ENCODE measurements at regions not wholly inside any gene's neighbourhood (a gene's known extent, or its start where the extent isn't known, plus 50 kb on each side); places are given as distances from the start of the nearest gene placed in this dataset.

DNA sequence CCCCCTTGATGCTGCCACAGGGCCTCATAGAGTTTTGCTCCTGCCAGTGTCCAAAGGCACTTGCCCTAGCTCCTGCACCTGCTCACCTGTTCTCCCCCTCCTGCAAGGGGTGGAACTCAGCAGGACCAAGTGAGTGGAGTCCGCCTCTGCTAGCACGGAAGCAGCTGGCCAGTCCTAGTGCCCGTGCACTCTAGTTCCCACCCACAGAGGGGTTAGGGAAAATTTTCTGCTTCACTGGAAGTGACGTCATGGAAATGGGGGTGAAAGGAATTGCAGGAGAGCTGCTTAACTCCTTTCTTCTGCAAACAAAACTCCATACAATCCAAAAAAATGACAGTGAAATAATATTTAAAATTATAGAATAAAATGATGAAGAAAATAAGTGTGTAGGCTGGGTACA, 609.7 kb upstream of the SLITRK1 start:
- no TSS peak for BruUV-seq (replicated peaks)
- DNase-seq = no peak
- H3K27ac ChIP-seq = no peak overlapping the region
- H3K27me3 ChIP-seq (ENCODE audit: insufficient read depth, low read depth) = no peaks in the 10 kb centered on the region
- H3K4me2 ChIP-seq = no peak overlapping the region
- POLR2A ChIA-PET (ENCODE audit: unreplicated experiment) = interaction anchor here (0.6 kb wide), 1 partner anchor 586 kb away, joined by 4 read pairs; no protein-coding TSS in a partner anchor
- no peaks in the 10 kb centered on the region for H3K36me3 ChIP-seq (ENCODE audit: low read depth)
- H3K79me2 ChIP-seq (ENCODE audit: low read depth) = no peaks in the 10 kb centered on the region
- H2AFZ ChIP-seq = no peak overlapping the region
- CTCF ChIA-PET = no interaction called here
- H3K4me1 ChIP-seq (replicated peaks; ENCODE audit: insufficient read depth) = no peaks in the 10 kb centered on the region
- no peak overlapping the region for H3K4me3 ChIP-seq
- H3K9me3 ChIP-seq (ENCODE audit: insufficient read depth, low read depth) = no peaks in the 10 kb centered on the region; the same call in 1 of the 2 replicates
- no peaks in the 10 kb centered on the region; the same call in 1 of the 2 replicates for H3K9me2 ChIP-seq (ENCODE audit: insufficient read depth)
- TF ChIP-seq, protein P1, sequence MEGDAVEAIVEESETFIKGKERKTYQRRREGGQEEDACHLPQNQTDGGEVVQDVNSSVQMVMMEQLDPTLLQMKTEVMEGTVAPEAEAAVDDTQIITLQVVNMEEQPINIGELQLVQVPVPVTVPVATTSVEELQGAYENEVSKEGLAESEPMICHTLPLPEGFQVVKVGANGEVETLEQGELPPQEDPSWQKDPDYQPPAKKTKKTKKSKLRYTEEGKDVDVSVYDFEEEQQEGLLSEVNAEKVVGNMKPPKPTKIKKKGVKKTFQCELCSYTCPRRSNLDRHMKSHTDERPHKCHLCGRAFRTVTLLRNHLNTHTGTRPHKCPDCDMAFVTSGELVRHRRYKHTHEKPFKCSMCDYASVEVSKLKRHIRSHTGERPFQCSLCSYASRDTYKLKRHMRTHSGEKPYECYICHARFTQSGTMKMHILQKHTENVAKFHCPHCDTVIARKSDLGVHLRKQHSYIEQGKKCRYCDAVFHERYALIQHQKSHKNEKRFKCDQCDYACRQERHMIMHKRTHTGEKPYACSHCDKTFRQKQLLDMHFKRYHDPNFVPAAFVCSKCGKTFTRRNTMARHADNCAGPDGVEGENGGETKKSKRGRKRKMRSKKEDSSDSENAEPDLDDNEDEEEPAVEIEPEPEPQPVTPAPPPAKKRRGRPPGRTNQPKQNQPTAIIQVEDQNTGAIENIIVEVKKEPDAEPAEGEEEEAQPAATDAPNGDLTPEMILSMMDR (conservative IDR thresholded peaks at IDR 0.05) = no peak
- no peak for TF ChIP-seq EZH2 (IDR thresholded peaks at IDR 0.05; ENCODE audit: low read depth)
- H3F3A ChIP-seq (ENCODE audit: insufficient read depth, low read depth) = no peaks in the 10 kb centered on the region
- H4K20me1 ChIP-seq (ENCODE audit: insufficient read depth) = no peaks in the 10 kb centered on the region
- intact Hi-C loops (cut with micrococcal nuclease; ENCODE audit: unreplicated experiment) = no loop called here

DNA sequence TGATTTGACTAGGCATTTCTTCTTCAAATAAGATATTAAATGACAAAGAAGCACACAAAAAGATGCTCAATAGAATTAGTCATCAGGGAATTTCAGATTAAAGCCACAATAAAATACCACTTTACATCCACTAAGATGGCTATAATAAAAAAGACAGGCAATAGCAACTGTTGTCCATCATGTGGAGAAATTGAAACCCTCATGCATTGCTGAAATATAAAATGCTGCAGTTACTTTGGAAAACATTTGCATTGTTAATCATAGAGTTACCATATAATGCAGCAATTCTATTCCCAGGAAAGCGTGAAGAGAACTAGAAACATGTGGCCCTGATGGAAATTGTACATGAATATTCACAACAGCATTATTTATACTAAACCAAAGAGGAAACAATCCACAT, 605.5 kb upstream of the SLITRK1 start:
- ChIA-PET POLR2A (ENCODE audit: unreplicated experiment) (no interaction called here), CTCF (no interaction called here)
- H2AFZ ChIP-seq = no peak overlapping the region
- no peaks in the 10 kb centered on the region; the same call in 1 of the 2 replicates for H3K9me3 ChIP-seq (ENCODE audit: insufficient read depth, low read depth)
- no peak overlapping the region for H3K4me2 ChIP-seq
- no TSS peak for BruUV-seq (replicated peaks)
- no peaks in the 10 kb centered on the region for H3K4me1 ChIP-seq (replicated peaks; ENCODE audit: insufficient read depth)
- intact Hi-C loops (cut with micrococcal nuclease; ENCODE audit: unreplicated experiment) = no loop called here
- no peaks in the 10 kb centered on the region for H3K36me3 ChIP-seq (ENCODE audit: low read depth)
- H3K27me3 ChIP-seq (ENCODE audit: insufficient read depth, low read depth) = no peaks in the 10 kb centered on the region
- no peak overlapping the region for H3K4me3 ChIP-seq
- no peaks in the 10 kb centered on the region for H3K79me2 ChIP-seq (ENCODE audit: low read depth)
- H3K9me2 ChIP-seq (ENCODE audit: insufficient read depth) = no peaks in the 10 kb centered on the region; the same call in 1 of the 2 replicates
- no peaks in the 10 kb centered on the region; the same call in 1 of the 2 replicates for H4K20me1 ChIP-seq (ENCODE audit: insufficient read depth)
- H3F3A ChIP-seq (ENCODE audit: insufficient read depth, low read depth) = no peaks in the 10 kb centered on the region
- DNase-seq = no peak
- H3K27ac ChIP-seq = no peak overlapping the region
- TF ChIP-seq, protein P1 (conservative IDR thresholded peaks at IDR 0.05) = no peak

DNA sequence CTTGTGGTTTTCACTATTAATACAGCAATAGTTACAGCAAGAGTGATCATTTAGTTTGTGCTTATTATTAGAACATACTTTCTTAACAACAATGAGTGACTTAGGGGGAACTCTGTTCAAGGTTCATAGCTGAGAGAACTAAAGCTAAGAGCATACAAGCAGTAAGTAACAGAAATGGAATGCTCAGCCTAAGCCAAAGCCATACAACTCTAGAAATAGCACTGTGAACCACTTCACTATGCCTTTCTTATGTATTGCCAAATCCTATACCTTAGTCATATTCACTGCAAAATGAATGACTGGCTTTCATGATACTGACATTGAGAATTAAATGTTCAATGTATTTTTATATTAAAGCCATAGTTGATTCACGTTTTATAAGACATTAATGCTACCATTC, 599.7 kb upstream of the SLITRK1 start:
- DNase-seq = no peak
- Histone ChIP-seq H3K27ac (no peak overlapping the region), H2AFZ (no peak overlapping the region), H3K9me3 (ENCODE audit: insufficient read depth, low read depth) (no peaks in the 10 kb centered on the region), H3K4me1 (replicated peaks; ENCODE audit: insufficient read depth) (no peaks in the 10 kb centered on the region), H3K4me3 (no peak overlapping the region), H3K79me2 (ENCODE audit: low read depth) (no peaks in the 10 kb centered on the region), H3K4me2 (no peak overlapping the region), H3F3A (ENCODE audit: insufficient read depth, low read depth) (no peaks in the 10 kb centered on the region), H3K27me3 (ENCODE audit: insufficient read depth, low read depth) (no peaks in the 10 kb centered on the region), H3K36me3 (ENCODE audit: low read depth) (no peaks in the 10 kb centered on the region), H3K9me2 (ENCODE audit: insufficient read depth) (no peaks in the 10 kb centered on the region), H4K20me1 (ENCODE audit: insufficient read depth) (no peaks in the 10 kb centered on the region; the same call in 1 of the 2 replicates)
- BruUV-seq (replicated peaks) = no TSS peak
- ChIA-PET POLR2A (ENCODE audit: unreplicated experiment) (no interaction called here), CTCF (no interaction called here)
- TF ChIP-seq, protein P1 (conservative IDR thresholded peaks at IDR 0.05) = no peak
- TF ChIP-seq EZH2 (IDR thresholded peaks at IDR 0.05; ENCODE audit: low read depth) = no peak
- intact Hi-C loops (cut with micrococcal nuclease; ENCODE audit: unreplicated experiment) = no loop called here

All from PC-9 (cell line).